Spinal cord (tissue), 9 donors: ENCODE measurements at regions not wholly inside any gene's neighbourhood (a gene's known extent, or its start where the extent isn't known, plus 50 kb on each side); places are given as distances from the start of the nearest gene placed in this dataset.
"Not testable (repeated sequence)": the region's sequence is repeated elsewhere in the genome, so short reads cannot be mapped to it uniquely, and the experiment has no call there.

Experiments
- DNase-seq, 6 donors: peaks; one replicate each; pipeline versions ENCODE4 v3.0.0 to v3.0.0-alpha.2; 2013 to 2015; ENCODE audit warnings: low spot score in 6 of 6, low read depth in 4 of 6
- H3K27ac ChIP-seq: one replicate; pipeline ENCODE4 v1.5.1; 2013; ENCODE audit warnings: low read depth, low read length, control low read depth
- H3K27me3 ChIP-seq: one replicate; pipeline ENCODE4 v1.6.1; 2013; ENCODE audit warnings: low read length; ENCODE audit not compliant: control insufficient read depth, insufficient read depth
- H3K36me3 ChIP-seq: one replicate; pipeline ENCODE4 v1.6.1; 2013; ENCODE audit warnings: low read length; ENCODE audit not compliant: control insufficient read depth, insufficient read depth
- H3K4me1 ChIP-seq: one replicate; pipeline ENCODE4 v1.6.1; 2013; ENCODE audit warnings: low read length; ENCODE audit not compliant: control insufficient read depth, insufficient read depth
- H3K4me3 ChIP-seq: one replicate; pipeline ENCODE4 v1.5.1; 2013; ENCODE audit warnings: low read depth, low read length, control low read depth
- H3K9me3 ChIP-seq: one replicate; pipeline ENCODE4 v1.6.1; 2013; ENCODE audit warnings: low read length; ENCODE audit not compliant: control insufficient read depth, insufficient read depth
- WGBS: methylation state at CpG from one replicate; pipeline ENCODE4 v1.1.5; 2013; ENCODE audit warnings: missing lambda C conversion rate; ENCODE audit not compliant: insufficient coverage; 5-methylcytosine and 5-hydroxymethylcytosine counted together
- donor health status: healthy.

- H3K9me3 ChIP-seq = peaks cover 2% of the 10 kb centered on the region
- no peaks in the 10 kb centered on the region for H3K27me3 ChIP-seq
- no peaks in the 10 kb centered on the region for H3K4me1 ChIP-seq
- H3K4me3 ChIP-seq = no peak overlapping the region
- WGBS = no CpG with 5 or more reads among the region's 1 CpG
- H3K27ac ChIP-seq = no peak overlapping the region
- no peak for DNase-seq
- H3K36me3 ChIP-seq = no peaks in the 10 kb centered on the region
These were observed 126.7 kb upstream of the ERG start for GRCh38 chr21:38625000-38625399.

- H3K27ac ChIP-seq = no peak overlapping the region
- DNase-seq = no peak
- H3K27me3 ChIP-seq = no peaks in the 10 kb centered on the region
- H3K4me3 ChIP-seq = no peak overlapping the region
- peaks cover 2% of the 10 kb centered on the region for H3K9me3 ChIP-seq
- WGBS = 100% methylated on average over 1 of the region's 3 CpGs
- H3K4me1 ChIP-seq = no peaks in the 10 kb centered on the region
- no peaks in the 10 kb centered on the region for H3K36me3 ChIP-seq
These were observed 128.0 kb upstream of the ERG start for GRCh38 chr21:38626306-38626705.

- H3K4me3 ChIP-seq = no peak overlapping the region
- H3K27me3 ChIP-seq = no peaks in the 10 kb centered on the region
- DNase-seq = no peak
- 21% methylated on average over 2 of the region's 3 CpGs for WGBS
- H3K36me3 ChIP-seq = no peaks in the 10 kb centered on the region
- H3K4me1 ChIP-seq = no peaks in the 10 kb centered on the region
- H3K27ac ChIP-seq = no peak overlapping the region
- H3K9me3 ChIP-seq = peaks cover 2% of the 10 kb centered on the region
These were observed 130.1 kb upstream of the ERG start for GRCh38 chr21:38628349-38628748.

DNA sequence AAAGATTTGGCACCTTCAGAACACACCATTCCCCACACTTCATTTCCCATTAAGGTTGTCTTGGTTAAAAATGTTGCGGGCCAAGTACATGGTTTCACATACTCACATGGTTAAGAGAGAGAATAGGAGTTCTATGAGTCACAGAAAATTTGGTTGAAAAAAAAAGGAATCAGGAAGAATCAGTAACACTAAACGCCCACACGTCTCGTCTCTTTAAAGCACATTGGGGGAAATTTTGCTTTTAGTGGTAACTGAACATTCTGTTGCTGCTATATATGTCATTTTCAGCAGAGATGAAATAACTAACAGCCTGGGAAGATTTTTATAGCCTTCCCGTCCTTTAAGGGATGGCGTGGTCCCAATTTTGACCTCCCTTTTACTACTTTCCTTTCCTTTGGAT is 132.9 kb upstream of the ERG start:
- H3K4me1 ChIP-seq = no peaks in the 10 kb centered on the region
- peaks cover 2% of the 10 kb centered on the region for H3K9me3 ChIP-seq
- no peak overlapping the region for H3K27ac ChIP-seq
- H3K36me3 ChIP-seq = no peaks in the 10 kb centered on the region
- no peaks in the 10 kb centered on the region for H3K27me3 ChIP-seq
- WGBS = 84% methylated on average over 3 of the region's 6 CpGs
- H3K4me3 ChIP-seq = no peak overlapping the region
- peak in 1 of 6 donors; percentile 34 for DNase-seq

GRCh38 chr21:38631676-38632075 is 133.4 kb upstream of the ERG start:
- H3K4me3 ChIP-seq = no peak overlapping the region
- no peaks in the 10 kb centered on the region for H3K4me1 ChIP-seq
- no peak for DNase-seq
- peaks cover 2% of the 10 kb centered on the region for H3K9me3 ChIP-seq
- no peaks in the 10 kb centered on the region for H3K27me3 ChIP-seq
- H3K27ac ChIP-seq = no peak overlapping the region
- 93% methylated on average over 4 of the region's 5 CpGs for WGBS
- H3K36me3 ChIP-seq = no peaks in the 10 kb centered on the region

DNA sequence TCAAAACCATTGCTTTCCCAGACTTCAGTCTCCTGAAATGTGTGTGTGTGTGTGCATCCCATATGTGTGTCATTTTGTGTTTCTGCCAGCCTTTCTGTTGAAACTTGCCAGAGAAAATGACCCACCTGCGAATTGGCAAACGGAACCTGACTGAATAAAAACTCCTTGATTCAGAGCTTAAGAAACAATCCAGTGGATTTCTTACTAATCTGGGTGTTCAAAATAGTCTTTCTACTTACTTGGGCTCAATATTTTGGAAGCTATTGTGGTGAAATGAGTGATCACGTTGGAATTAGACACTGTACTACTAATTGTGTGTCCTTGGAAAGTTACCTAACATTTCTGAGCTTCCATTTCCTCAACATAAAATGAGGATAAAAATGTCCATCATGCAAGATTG is 138.9 kb upstream of the ERG start:
- H3K27ac ChIP-seq = no peak overlapping the region
- no peaks in the 10 kb centered on the region for H3K9me3 ChIP-seq
- no peak overlapping the region for H3K4me3 ChIP-seq
- no peaks in the 10 kb centered on the region for H3K36me3 ChIP-seq
- no peaks in the 10 kb centered on the region for H3K27me3 ChIP-seq
- WGBS = 70% methylated on average over 2 of the region's 3 CpGs
- DNase-seq = no peak
- H3K4me1 ChIP-seq = no peaks in the 10 kb centered on the region

GRCh38 chr21:38639571-38640354 is 141.5 kb upstream of the ERG start:
- 100% methylated on average over 1 of the region's 4 CpGs for WGBS
- no peak for DNase-seq

GRCh38 chr21:38640355-38640742 is 142.1 kb upstream of the ERG start:
- H3K27ac ChIP-seq, H3K4me3 ChIP-seq, DNase-seq, H3K4me1 ChIP-seq, H3K27me3 ChIP-seq, H3K9me3 ChIP-seq, H3K36me3 ChIP-seq: not testable (repeated sequence)
- WGBS = 98% methylated on average over 5 of the region's 5 CpGs

More at GRCh38 chr21:38639571-38640354, 141.5 kb upstream of the ERG start:
- Histone ChIP-seq H3K27me3 (no peaks in the 10 kb centered on the region), H3K27ac (no peak overlapping the region), H3K4me1 (no peaks in the 10 kb centered on the region), H3K9me3 (no peaks in the 10 kb centered on the region), H3K4me3 (no peak overlapping the region), H3K36me3 (no peaks in the 10 kb centered on the region)

GRCh38 chr21:38643404-38644023 is 145.2 kb upstream of the ERG start:
- H3K36me3 ChIP-seq = no peaks in the 10 kb centered on the region
- no peaks in the 10 kb centered on the region for H3K27me3 ChIP-seq
- no peak overlapping the region for H3K27ac ChIP-seq
- H3K4me3 ChIP-seq = no peak overlapping the region
- no peaks in the 10 kb centered on the region for H3K9me3 ChIP-seq
- DNase-seq = no peak
- no peaks in the 10 kb centered on the region for H3K4me1 ChIP-seq
- WGBS = 48% methylated on average over 5 of the region's 7 CpGs

DNA sequence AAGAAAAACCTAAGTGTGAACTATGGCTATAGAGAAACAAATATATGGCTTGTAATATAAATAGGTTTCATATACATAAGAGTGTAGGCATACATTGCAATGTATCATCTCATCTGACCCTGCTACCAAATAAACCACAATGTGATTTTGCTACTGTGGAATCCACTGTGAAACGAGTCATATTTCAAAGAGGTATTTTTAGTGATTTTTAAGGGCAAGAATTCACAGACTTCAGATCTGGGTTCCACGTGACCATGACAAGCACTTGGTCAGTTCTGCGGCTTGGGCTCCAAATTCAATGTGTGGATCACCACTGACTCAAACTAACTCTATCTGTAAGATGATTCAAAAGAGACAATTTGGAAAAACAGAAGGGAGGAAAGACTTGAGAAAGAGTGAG is 147.0 kb upstream of the ERG start:
- no peak for DNase-seq
- no peaks in the 10 kb centered on the region for H3K27me3 ChIP-seq
- 100% methylated on average over 2 of the region's 3 CpGs for WGBS
- no peaks in the 10 kb centered on the region for H3K9me3 ChIP-seq
- no peaks in the 10 kb centered on the region for H3K36me3 ChIP-seq
- H3K4me1 ChIP-seq = no peaks in the 10 kb centered on the region
- H3K27ac ChIP-seq = no peak overlapping the region
- no peak overlapping the region for H3K4me3 ChIP-seq
